ENCODE measurements at regions not wholly inside any gene's neighbourhood (a gene's known extent, or its start where the extent isn't known, plus 50 kb on each side); places are given as distances from the start of the nearest gene placed in this dataset.

DNA sequence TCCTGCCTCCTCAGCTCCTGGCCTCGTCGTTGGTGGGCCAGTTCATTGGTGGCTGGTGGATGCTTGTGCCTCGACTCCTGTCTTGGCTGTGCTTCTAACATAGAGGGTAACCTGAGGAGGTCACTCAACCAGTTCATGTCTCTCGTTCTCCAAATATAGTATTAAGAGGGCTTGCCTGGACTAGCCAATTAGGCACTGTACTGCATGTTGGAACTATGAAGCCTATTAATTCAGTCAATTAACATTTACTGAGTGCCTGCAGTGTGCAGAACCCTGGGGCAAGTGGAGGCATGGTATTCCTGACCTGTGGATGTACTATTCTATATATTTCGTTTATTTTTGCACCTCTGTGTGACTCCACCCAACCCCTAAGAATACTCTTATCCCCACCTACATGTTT lies 89.9 kb upstream of the PELI1 start:
- DNase-seq: no peak
- H3K27me3 ChIP-seq (ENCODE audit: low read depth): no peaks in the 10 kb centered on the region
- peak overlapping the region; percentile 27 for H3K27ac ChIP-seq (replicated peaks)
- no peaks in the 10 kb centered on the region for H3K36me3 ChIP-seq
- H3K9me3 ChIP-seq (replicated peaks): no peaks in the 10 kb centered on the region
- intact Hi-C loops (cut with micrococcal nuclease): loop anchor here (10.0 kb wide), 1 partner anchor 179 kb away; no protein-coding TSS in a partner anchor
- TF ChIP-seq, protein P1, sequence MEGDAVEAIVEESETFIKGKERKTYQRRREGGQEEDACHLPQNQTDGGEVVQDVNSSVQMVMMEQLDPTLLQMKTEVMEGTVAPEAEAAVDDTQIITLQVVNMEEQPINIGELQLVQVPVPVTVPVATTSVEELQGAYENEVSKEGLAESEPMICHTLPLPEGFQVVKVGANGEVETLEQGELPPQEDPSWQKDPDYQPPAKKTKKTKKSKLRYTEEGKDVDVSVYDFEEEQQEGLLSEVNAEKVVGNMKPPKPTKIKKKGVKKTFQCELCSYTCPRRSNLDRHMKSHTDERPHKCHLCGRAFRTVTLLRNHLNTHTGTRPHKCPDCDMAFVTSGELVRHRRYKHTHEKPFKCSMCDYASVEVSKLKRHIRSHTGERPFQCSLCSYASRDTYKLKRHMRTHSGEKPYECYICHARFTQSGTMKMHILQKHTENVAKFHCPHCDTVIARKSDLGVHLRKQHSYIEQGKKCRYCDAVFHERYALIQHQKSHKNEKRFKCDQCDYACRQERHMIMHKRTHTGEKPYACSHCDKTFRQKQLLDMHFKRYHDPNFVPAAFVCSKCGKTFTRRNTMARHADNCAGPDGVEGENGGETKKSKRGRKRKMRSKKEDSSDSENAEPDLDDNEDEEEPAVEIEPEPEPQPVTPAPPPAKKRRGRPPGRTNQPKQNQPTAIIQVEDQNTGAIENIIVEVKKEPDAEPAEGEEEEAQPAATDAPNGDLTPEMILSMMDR (IDR thresholded peaks at IDR 0.05; ENCODE audit: borderline replicate concordance): no peak
- no peak overlapping the region for H3K4me3 ChIP-seq
- peaks cover 23% of the 10 kb centered on the region for H3K4me1 ChIP-seq

DNA sequence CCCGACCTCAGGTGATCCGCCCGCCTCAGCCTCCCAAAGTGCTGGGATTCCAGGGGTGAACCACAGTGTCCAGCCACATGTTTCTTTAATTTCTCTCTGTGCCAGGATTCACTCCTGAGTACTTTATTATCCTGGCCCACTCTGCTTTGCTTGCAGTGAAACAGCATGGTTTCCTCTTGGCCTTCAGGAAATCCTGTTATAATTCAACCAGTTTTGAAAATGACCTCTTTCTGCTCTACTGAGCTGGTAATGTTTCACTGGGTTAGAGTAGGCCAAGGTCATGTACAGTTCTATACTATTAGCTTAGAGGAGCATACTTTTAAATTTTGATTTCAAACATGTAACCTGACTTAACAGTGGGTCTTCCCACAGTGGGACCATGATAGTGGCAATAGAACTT lies 90.6 kb upstream of the PELI1 start:
- peaks cover 23% of the 10 kb centered on the region for H3K4me1 ChIP-seq
- DNase-seq: no peak
- no peaks in the 10 kb centered on the region for H3K9me3 ChIP-seq (replicated peaks)
- no peaks in the 10 kb centered on the region for H3K36me3 ChIP-seq
- no peaks in the 10 kb centered on the region for H3K27me3 ChIP-seq (ENCODE audit: low read depth)
- H3K27ac ChIP-seq (replicated peaks): peak overlapping the region; percentile 27
- no peak overlapping the region for H3K4me3 ChIP-seq
- TF ChIP-seq, protein P1 (IDR thresholded peaks at IDR 0.05; ENCODE audit: borderline replicate concordance): no peak
- intact Hi-C loops (cut with micrococcal nuclease): loop anchor here (10.0 kb wide), 1 partner anchor 180 kb away; no protein-coding TSS in a partner anchor

DNA sequence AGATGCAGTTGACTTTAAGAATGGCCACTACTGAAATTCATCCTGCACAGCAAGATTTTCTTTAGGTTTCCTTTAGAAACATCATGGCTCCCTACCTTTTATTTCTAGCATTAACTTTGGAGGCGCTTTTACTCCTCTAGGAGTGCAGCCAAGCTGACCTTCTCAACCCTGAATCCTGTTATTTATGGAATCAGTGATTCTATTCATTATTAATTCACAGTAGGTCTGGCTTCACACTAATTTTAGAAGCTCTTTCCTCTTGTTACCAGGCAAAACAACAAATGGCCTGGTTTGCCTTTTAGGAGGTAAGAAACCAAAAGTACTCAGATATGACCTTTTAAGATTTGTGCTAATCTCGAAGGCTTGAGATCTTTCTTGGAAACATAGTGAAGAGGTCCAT lies 93.0 kb upstream of the PELI1 start:
- H3K27me3 ChIP-seq (ENCODE audit: low read depth): no peaks in the 10 kb centered on the region

DNA sequence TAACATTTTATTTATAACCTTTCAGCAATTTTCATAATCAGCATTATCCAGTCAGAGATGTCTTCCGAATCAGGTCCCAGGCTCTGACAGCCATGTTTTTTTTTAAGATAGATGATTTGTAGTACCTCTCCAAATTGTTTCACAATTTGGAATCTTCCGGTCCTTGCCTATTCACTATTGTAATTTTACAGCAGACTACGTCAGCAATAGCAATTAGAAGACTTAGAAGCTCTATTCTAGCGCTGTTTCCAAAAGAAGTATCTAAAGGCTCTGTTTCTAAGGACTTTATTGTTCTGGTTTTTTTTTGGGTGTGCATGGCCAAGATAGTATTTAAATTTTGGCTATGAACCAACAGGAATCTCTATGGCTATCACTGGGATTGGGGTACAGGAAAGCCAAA lies 94.6 kb upstream of the PELI1 start:
- Histone ChIP-seq H3K36me3 (no peaks in the 10 kb centered on the region), H3K4me1 (peaks cover 30% of the 10 kb centered on the region), H3K27ac (replicated peaks) (peak overlapping the region; percentile 30), H3K9me3 (replicated peaks) (no peaks in the 10 kb centered on the region), H3K4me3 (no peak overlapping the region), H3K27me3 (ENCODE audit: low read depth) (no peaks in the 10 kb centered on the region)
- TF ChIP-seq, protein P1 (IDR thresholded peaks at IDR 0.05; ENCODE audit: borderline replicate concordance): no peak
- no peak for DNase-seq
- intact Hi-C loops (cut with micrococcal nuclease): loop anchor here (10.0 kb wide), 1 partner anchor 184 kb away; no protein-coding TSS in a partner anchor

More for the DNA sequence above, 93.0 kb upstream of the PELI1 start:
- intact Hi-C loops (cut with micrococcal nuclease): loop anchor here (10.0 kb wide), 1 partner anchor 182 kb away; no protein-coding TSS in a partner anchor
- no peak for DNase-seq
- Histone ChIP-seq H3K9me3 (replicated peaks) (no peaks in the 10 kb centered on the region), H3K4me3 (no peak overlapping the region), H3K36me3 (no peaks in the 10 kb centered on the region), H3K4me1 (peaks cover 23% of the 10 kb centered on the region), H3K27ac (replicated peaks) (peak overlapping the region; percentile 51)
- TF ChIP-seq, protein P1 (IDR thresholded peaks at IDR 0.05; ENCODE audit: borderline replicate concordance): no peak

DNA sequence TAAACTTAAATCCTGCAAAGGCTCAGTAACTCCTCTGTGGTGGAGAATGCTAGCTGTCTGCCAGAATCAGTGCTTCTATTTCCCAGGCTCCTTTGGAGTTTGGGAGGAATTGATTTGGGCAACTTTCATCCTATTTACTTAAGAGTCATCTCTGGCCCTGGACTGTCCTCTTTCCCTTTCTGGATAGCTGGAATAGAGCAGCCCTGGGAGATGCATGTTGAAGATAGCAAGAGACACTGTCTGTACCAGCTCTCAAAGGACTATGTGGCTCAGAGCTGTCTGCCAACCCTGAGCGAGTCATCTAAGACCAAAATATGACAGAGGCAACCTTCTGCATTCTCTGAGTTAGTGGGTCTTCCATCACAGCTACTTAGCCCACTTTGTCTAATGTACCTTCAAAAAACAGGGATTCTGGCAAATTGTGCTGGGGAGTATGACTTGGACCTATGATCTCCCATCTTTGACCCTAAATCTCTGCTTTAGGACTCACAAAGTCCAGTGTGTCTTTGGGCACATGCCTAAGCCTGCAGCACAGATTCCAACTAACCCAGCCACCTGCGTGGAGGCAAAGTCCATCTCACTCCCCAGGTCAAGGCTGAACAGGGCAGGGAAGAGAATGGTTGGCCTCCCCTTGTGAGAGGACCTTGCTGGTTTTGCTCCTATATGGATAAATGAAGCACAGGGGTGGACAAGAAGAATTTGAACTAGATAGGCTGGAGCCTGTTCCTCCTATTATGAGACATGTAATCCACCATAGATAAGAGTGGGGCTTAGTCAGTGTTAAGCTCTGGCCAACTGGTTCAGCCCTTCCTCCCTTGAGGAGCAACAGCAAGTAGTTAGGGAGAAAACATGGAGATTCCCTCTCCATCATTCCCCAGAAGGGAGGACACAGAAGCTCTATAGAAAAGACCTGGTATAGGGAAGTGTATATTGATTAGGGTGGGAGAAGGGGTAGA lies 99.1 kb upstream of the PELI1 start:
- peaks cover 31% of the 10 kb centered on the region for H3K4me1 ChIP-seq
- H3K36me3 ChIP-seq: no peaks in the 10 kb centered on the region
- TF ChIP-seq, protein P1 (IDR thresholded peaks at IDR 0.05; ENCODE audit: borderline replicate concordance): no peak
- no peaks in the 10 kb centered on the region for H3K9me3 ChIP-seq (replicated peaks)
- no peak for DNase-seq
- intact Hi-C loops (cut with micrococcal nuclease): no loop called here
- H3K27me3 ChIP-seq (ENCODE audit: low read depth): no peaks in the 10 kb centered on the region
- H3K4me3 ChIP-seq: no peak overlapping the region
- no peak overlapping the region for H3K27ac ChIP-seq (replicated peaks)
